Activated naive CD4-positive, alpha-beta T cell treated with anti-CD3 and anti-CD28 coated beads, Interleukin-2, amount 50 U/mL, for 24 hours (primary cell): ENCODE measurements at regions not wholly inside any gene's neighbourhood (a gene's known extent, or its start where the extent isn't known, plus 50 kb on each side); places are given as distances from the start of the nearest gene placed in this dataset.
A peak's percentile ranks its signal among the peaks of the same experiment; 100 is the strongest.

Experiments
- H3K27ac Mint-ChIP-seq: one replicate; pipeline ENCODE4 v1.8.0; 2021; ENCODE audit warnings: mild to moderate bottlenecking, mixed read lengths
- H3K27me3 Mint-ChIP-seq: one replicate; pipeline ENCODE4 v1.8.0; 2021; ENCODE audit warnings: mixed read lengths
- H3K36me3 Mint-ChIP-seq: one replicate; pipeline ENCODE4 v1.8.0; 2021; ENCODE audit warnings: mixed read lengths
- H3K4me1 Mint-ChIP-seq: one replicate; pipeline ENCODE4 v1.8.0; 2021; ENCODE audit warnings: mixed read lengths
- H3K4me3 Mint-ChIP-seq: one replicate; pipeline ENCODE4 v1.8.0; 2021; ENCODE audit warnings: mild to moderate bottlenecking, mixed read lengths
- H3K9me3 Mint-ChIP-seq: one replicate; pipeline ENCODE4 v1.8.0; 2021; ENCODE audit warnings: mixed read lengths

- Mint-ChIP-seq H3K27me3 (peaks cover 6% of the 10 kb centered on the region), H3K9me3 (no peaks in the 10 kb centered on the region), H3K36me3 (no peaks in the 10 kb centered on the region), H3K4me1 (no peaks in the 10 kb centered on the region), H3K27ac (no peak overlapping the region), H3K4me3 (no peak overlapping the region)
Observed at GRCh38 chr1:25051504-25051903, 121.4 kb upstream of the RUNX3 start.

- Mint-ChIP-seq H3K4me1 (no peaks in the 10 kb centered on the region), H3K27me3 (peaks cover 2% of the 10 kb centered on the region), H3K36me3 (no peaks in the 10 kb centered on the region), H3K9me3 (no peaks in the 10 kb centered on the region), H3K4me3 (no peak overlapping the region), H3K27ac (no peak overlapping the region)
Observed at GRCh38 chr1:25050165-25050564, 120.1 kb upstream of the RUNX3 start.

- no peaks in the 10 kb centered on the region for H3K36me3 Mint-ChIP-seq
- H3K9me3 Mint-ChIP-seq = no peaks in the 10 kb centered on the region
- no peaks in the 10 kb centered on the region for H3K4me1 Mint-ChIP-seq
- H3K4me3 Mint-ChIP-seq = no peak overlapping the region
- peak overlapping the region; percentile 51 for H3K27ac Mint-ChIP-seq
- peaks cover 2% of the 10 kb centered on the region for H3K27me3 Mint-ChIP-seq
Observed at GRCh38 chr1:25049190-25049589, 119.1 kb upstream of the RUNX3 start.

GRCh38 chr1:25048728-25049127 is 118.7 kb upstream of the RUNX3 start:
- Mint-ChIP-seq H3K36me3 (no peaks in the 10 kb centered on the region), H3K27ac (no peak overlapping the region), H3K27me3 (peaks cover 2% of the 10 kb centered on the region), H3K4me1 (no peaks in the 10 kb centered on the region), H3K9me3 (no peaks in the 10 kb centered on the region), H3K4me3 (no peak overlapping the region)

GRCh38 chr1:25047506-25048240 is 117.6 kb upstream of the RUNX3 start:
- Mint-ChIP-seq H3K9me3 (no peaks in the 10 kb centered on the region), H3K27me3 (peaks cover 2% of the 10 kb centered on the region), H3K4me3 (no peak overlapping the region), H3K27ac (peak overlapping the region; percentile 70), H3K4me1 (no peaks in the 10 kb centered on the region), H3K36me3 (no peaks in the 10 kb centered on the region)

- Mint-ChIP-seq H3K36me3 (no peaks in the 10 kb centered on the region), H3K27me3 (peaks cover 2% of the 10 kb centered on the region), H3K9me3 (no peaks in the 10 kb centered on the region), H3K4me3 (no peak overlapping the region), H3K27ac (no peak overlapping the region), H3K4me1 (no peaks in the 10 kb centered on the region)
Observed at GRCh38 chr1:25046194-25046532, 116.1 kb upstream of the RUNX3 start.

- no peaks in the 10 kb centered on the region for H3K36me3 Mint-ChIP-seq
- no peaks in the 10 kb centered on the region for H3K4me1 Mint-ChIP-seq
Observed at GRCh38 chr1:25045480-25046193, 115.6 kb upstream of the RUNX3 start.

GRCh38 chr1:25043228-25043580 is 113.1 kb upstream of the RUNX3 start:
- no peak overlapping the region for H3K27ac Mint-ChIP-seq
- no peaks in the 10 kb centered on the region for H3K27me3 Mint-ChIP-seq
- no peak overlapping the region for H3K4me3 Mint-ChIP-seq
- H3K4me1 Mint-ChIP-seq = peaks cover 5% of the 10 kb centered on the region
- H3K9me3 Mint-ChIP-seq = no peaks in the 10 kb centered on the region
- no peaks in the 10 kb centered on the region for H3K36me3 Mint-ChIP-seq

More at GRCh38 chr1:25045480-25046193, 115.6 kb upstream of the RUNX3 start:
- H3K27me3 Mint-ChIP-seq = peaks cover 2% of the 10 kb centered on the region
- H3K9me3 Mint-ChIP-seq = no peaks in the 10 kb centered on the region
- H3K4me3 Mint-ChIP-seq = no peak overlapping the region
- no peak overlapping the region for H3K27ac Mint-ChIP-seq

- H3K27ac Mint-ChIP-seq = no peak overlapping the region
- H3K4me3 Mint-ChIP-seq = no peak overlapping the region
- no peaks in the 10 kb centered on the region for H3K27me3 Mint-ChIP-seq
- no peaks in the 10 kb centered on the region for H3K9me3 Mint-ChIP-seq
- H3K4me1 Mint-ChIP-seq = peaks cover 8% of the 10 kb centered on the region
- no peaks in the 10 kb centered on the region for H3K36me3 Mint-ChIP-seq
Observed at GRCh38 chr1:25042331-25043227, 112.5 kb upstream of the RUNX3 start.

- H3K27ac Mint-ChIP-seq = no peak overlapping the region
Observed at GRCh38 chr1:25041916-25042315, 111.8 kb upstream of the RUNX3 start.

GRCh38 chr1:25040122-25040685 is 110.1 kb upstream of the RUNX3 start:
- no peaks in the 10 kb centered on the region for H3K27me3 Mint-ChIP-seq
- H3K36me3 Mint-ChIP-seq = no peaks in the 10 kb centered on the region
- peak overlapping the region; percentile 71 for H3K27ac Mint-ChIP-seq
- peaks cover 16% of the 10 kb centered on the region for H3K4me1 Mint-ChIP-seq
- no peaks in the 10 kb centered on the region for H3K9me3 Mint-ChIP-seq
- H3K4me3 Mint-ChIP-seq = no peak overlapping the region

More at GRCh38 chr1:25041916-25042315, 111.8 kb upstream of the RUNX3 start:
- Mint-ChIP-seq H3K4me1 (peaks cover 14% of the 10 kb centered on the region), H3K4me3 (no peak overlapping the region), H3K9me3 (no peaks in the 10 kb centered on the region), H3K27me3 (no peaks in the 10 kb centered on the region), H3K36me3 (no peaks in the 10 kb centered on the region)

- Mint-ChIP-seq H3K4me3 (no peak overlapping the region), H3K4me1 (peaks cover 18% of the 10 kb centered on the region), H3K36me3 (no peaks in the 10 kb centered on the region), H3K9me3 (no peaks in the 10 kb centered on the region), H3K27me3 (no peaks in the 10 kb centered on the region), H3K27ac (peak overlapping the region; percentile 41)
Observed at GRCh38 chr1:25039229-25039628, 109.2 kb upstream of the RUNX3 start.

GRCh38 chr1:25038699-25039098 is 108.6 kb upstream of the RUNX3 start:
- H3K27ac Mint-ChIP-seq = no peak overlapping the region
- peaks cover 23% of the 10 kb centered on the region for H3K4me1 Mint-ChIP-seq
- H3K36me3 Mint-ChIP-seq = no peaks in the 10 kb centered on the region
- no peaks in the 10 kb centered on the region for H3K27me3 Mint-ChIP-seq
- no peak overlapping the region for H3K4me3 Mint-ChIP-seq
- no peaks in the 10 kb centered on the region for H3K9me3 Mint-ChIP-seq

- Mint-ChIP-seq H3K4me3 (peak overlapping the region; percentile 19), H3K36me3 (no peaks in the 10 kb centered on the region), H3K9me3 (no peaks in the 10 kb centered on the region), H3K27me3 (no peaks in the 10 kb centered on the region), H3K4me1 (peaks cover 36% of the 10 kb centered on the region), H3K27ac (no peak overlapping the region)
Observed at GRCh38 chr1:25037174-25038074, 107.3 kb upstream of the RUNX3 start.

GRCh38 chr1:25036117-25036546 is 106.1 kb upstream of the RUNX3 start:
- H3K4me3 Mint-ChIP-seq = no peak overlapping the region
- H3K27me3 Mint-ChIP-seq = no peaks in the 10 kb centered on the region
- no peak overlapping the region for H3K27ac Mint-ChIP-seq
- H3K36me3 Mint-ChIP-seq = no peaks in the 10 kb centered on the region
- peaks cover 49% of the 10 kb centered on the region for H3K4me1 Mint-ChIP-seq
- no peaks in the 10 kb centered on the region for H3K9me3 Mint-ChIP-seq
